Sigmoid colon (tissue), 6 donors: ENCODE measurements at regions not wholly inside any gene's neighbourhood (a gene's known extent, or its start where the extent isn't known, plus 50 kb on each side); places are given as distances from the start of the nearest gene placed in this dataset.

Experiments used
- DNase-seq: peaks from one replicate; pipeline ENCODE4 v3.0.0-alpha.2; 2019
- H3K27ac ChIP-seq, 4 donors: fragments of 200-600 bp; sonication (generic); one replicate each; pipeline ENCODE4 v1.5.1; 2016 to 2019; ENCODE audit warnings: mild to moderate bottlenecking in 1 of 4
- H3K27me3 ChIP-seq, 3 donors: fragments of 200-600 bp; sonication (generic); one replicate each; pipeline ENCODE4 v1.5.1; 2019; ENCODE audit warnings: mild to moderate bottlenecking in 1 of 3
- H3K36me3 ChIP-seq, 4 donors: fragments of 200-600 bp; sonication (generic); one replicate each; pipeline ENCODE4 v1.5.1; 2016 to 2019
- H3K4me1 ChIP-seq, 4 donors: fragments of 200-600 bp; sonication (generic); one replicate each; pipeline ENCODE4 v1.5.1; 2017 to 2019
- H3K4me3 ChIP-seq, 4 donors: fragments of 200-600 bp; sonication (generic); one replicate each; pipeline ENCODE4 v1.5.1; 2017 to 2019; ENCODE audit warnings: mild to moderate bottlenecking in 2 of 4, moderate library complexity in 1 of 4
- H3K9me3 ChIP-seq, 4 donors: fragments of 200-600 bp in 3 of 4; sonication (generic) in 3 of 4; one replicate each; pipeline versions ENCODE4 v1.5.1 to v1.6.1; 2013 to 2019
- EP300 ChIP-seq, 4 donors: sonication (generic); formaldehyde crosslinking; IDR thresholded peaks; one replicate each; pipeline ENCODE4 v1.6.1; 2017; ENCODE audit warnings: antibody characterized with exemption in 4 of 4
- POLR2A ChIP-seq, 2 donors: fragments of 450-650 bp; IDR thresholded peaks; one replicate each; pipeline ENCODE4 v1.6.1; 2016; ENCODE audit warnings: antibody characterized with exemption in 2 of 2, mild to moderate bottlenecking in 2 of 2, moderate library complexity in 2 of 2
- POLR2AphosphoS5 ChIP-seq, 4 donors: sonication (generic); formaldehyde crosslinking; IDR thresholded peaks; one replicate each; pipeline ENCODE4 v1.6.1; 2017; ENCODE audit warnings: antibody characterized with exemption in 4 of 4
- WGBS, 2 donors: extraction: QIAGEN DNeasy Blood & Tissue Kit; methylation state at CpG; one replicate each; pipeline ENCODE4 v1.1.7; 2013; 5-methylcytosine and 5-hydroxymethylcytosine counted together
- intact Hi-C: fragments of 100-400 bp; cut with DNase I; formaldehyde crosslinking; loops from one replicate; pipeline ENCODE4 v1.15.1; 2023
- small RNA-seq, 3 donors: library from RNA; depleted of rRNA; stranded (forward); fragments of <200 nt; gene quantifications; one replicate each; pipeline ENCODE3, GENCODE V24; 2016
- TF ChIP-seq, protein P1 (sequence below), 4 experiments: fragments of 450-650 bp in 3 of 4; fragments of 200-600 bp in 1 of 4; IDR thresholded peaks; one replicate each; pipeline ENCODE4 v1.5.1; 2016 to 2019; ENCODE audit warnings: antibody characterized with exemption in 4 of 4, mild to moderate bottlenecking in 3 of 4, moderate library complexity in 2 of 4
- donor health status: healthy with polysubstance abuse.
- donor health status: healthy.

GRCh38 chr3:111012388-111013248 is 59.0 kb upstream of the NECTIN3 start:
- TF ChIP-seq POLR2A (IDR thresholded peaks at IDR 0.05) (no peak), POLR2AphosphoS5 (IDR thresholded peaks at IDR 0.05) (no peak), EP300 (IDR thresholded peaks at IDR 0.05) (no peak)
- TF ChIP-seq, protein P1, sequence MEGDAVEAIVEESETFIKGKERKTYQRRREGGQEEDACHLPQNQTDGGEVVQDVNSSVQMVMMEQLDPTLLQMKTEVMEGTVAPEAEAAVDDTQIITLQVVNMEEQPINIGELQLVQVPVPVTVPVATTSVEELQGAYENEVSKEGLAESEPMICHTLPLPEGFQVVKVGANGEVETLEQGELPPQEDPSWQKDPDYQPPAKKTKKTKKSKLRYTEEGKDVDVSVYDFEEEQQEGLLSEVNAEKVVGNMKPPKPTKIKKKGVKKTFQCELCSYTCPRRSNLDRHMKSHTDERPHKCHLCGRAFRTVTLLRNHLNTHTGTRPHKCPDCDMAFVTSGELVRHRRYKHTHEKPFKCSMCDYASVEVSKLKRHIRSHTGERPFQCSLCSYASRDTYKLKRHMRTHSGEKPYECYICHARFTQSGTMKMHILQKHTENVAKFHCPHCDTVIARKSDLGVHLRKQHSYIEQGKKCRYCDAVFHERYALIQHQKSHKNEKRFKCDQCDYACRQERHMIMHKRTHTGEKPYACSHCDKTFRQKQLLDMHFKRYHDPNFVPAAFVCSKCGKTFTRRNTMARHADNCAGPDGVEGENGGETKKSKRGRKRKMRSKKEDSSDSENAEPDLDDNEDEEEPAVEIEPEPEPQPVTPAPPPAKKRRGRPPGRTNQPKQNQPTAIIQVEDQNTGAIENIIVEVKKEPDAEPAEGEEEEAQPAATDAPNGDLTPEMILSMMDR (IDR thresholded peaks at IDR 0.05): no peak
- intact Hi-C loops: no loop called here
- WGBS, 2 donors: 66 to 86% methylated on average over 7 of the region's 7 CpGs

More at GRCh38 chr3:111012388-111013248, 59.0 kb upstream of the NECTIN3 start:
- DNase-seq: no peak
- Histone ChIP-seq H3K27ac (no peak overlapping the region), H3K9me3 (no peaks in the 10 kb centered on the region), H3K36me3 (no peaks in the 10 kb centered on the region), H3K4me1 (no peaks in the 10 kb centered on the region), H3K27me3 (no peaks in the 10 kb centered on the region), H3K4me3 (no peak overlapping the region)

Small RNAs in the stretch of these regions (small RNA-seq; reads per million reads assigned to genes)
- gene AC078918.1 (0 reads per million in 3 donors), gene MIR4445 (0 reads per million in 3 donors), gene RF00019 (0 reads per million in 3 donors), gene RNU6ATAC15P (0 reads per million in 3 donors)
